ENCODE measurements at regions not wholly inside any gene's neighbourhood (a gene's known extent, or its start where the extent isn't known, plus 50 kb on each side); places are given as distances from the start of the nearest gene placed in this dataset.

DNA sequence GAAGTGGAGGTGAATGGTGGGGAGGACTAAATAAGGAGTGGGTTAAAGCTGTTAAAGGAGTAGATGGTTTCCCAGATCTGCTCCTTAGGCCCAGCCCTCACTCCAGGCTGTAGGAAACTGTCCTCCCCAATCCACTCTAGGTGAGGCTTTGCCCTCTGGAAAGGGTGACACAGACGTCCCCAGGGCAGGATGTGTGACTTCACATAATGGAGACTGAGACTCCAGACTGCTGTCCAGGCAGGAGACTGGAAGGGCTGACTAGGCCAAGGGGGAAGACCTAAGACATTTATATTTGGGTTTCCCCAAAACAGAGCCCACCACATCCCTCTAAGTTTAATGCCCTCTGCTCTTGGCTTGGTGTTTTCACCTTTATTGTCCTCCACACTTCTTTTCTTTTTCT lies 488.5 kb downstream of the SHQ1 start:
- TF ChIP-seq POLR2A (IDR thresholded peaks at IDR 0.05) = no peak
- TF ChIP-seq, protein P1, sequence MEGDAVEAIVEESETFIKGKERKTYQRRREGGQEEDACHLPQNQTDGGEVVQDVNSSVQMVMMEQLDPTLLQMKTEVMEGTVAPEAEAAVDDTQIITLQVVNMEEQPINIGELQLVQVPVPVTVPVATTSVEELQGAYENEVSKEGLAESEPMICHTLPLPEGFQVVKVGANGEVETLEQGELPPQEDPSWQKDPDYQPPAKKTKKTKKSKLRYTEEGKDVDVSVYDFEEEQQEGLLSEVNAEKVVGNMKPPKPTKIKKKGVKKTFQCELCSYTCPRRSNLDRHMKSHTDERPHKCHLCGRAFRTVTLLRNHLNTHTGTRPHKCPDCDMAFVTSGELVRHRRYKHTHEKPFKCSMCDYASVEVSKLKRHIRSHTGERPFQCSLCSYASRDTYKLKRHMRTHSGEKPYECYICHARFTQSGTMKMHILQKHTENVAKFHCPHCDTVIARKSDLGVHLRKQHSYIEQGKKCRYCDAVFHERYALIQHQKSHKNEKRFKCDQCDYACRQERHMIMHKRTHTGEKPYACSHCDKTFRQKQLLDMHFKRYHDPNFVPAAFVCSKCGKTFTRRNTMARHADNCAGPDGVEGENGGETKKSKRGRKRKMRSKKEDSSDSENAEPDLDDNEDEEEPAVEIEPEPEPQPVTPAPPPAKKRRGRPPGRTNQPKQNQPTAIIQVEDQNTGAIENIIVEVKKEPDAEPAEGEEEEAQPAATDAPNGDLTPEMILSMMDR (IDR thresholded peaks at IDR 0.05) = no peak

All from right lobe of liver (tissue), 4 donors.